Liver (tissue), 8 donors: ENCODE measurements at regions not wholly inside any gene's neighbourhood (a gene's known extent, or its start where the extent isn't known, plus 50 kb on each side); places are given as distances from the start of the nearest gene placed in this dataset.

Experiments used
- DNase-seq: peaks from one replicate; pipeline ENCODE4 v3.0.0-alpha.2; 2017; ENCODE audit warnings: low spot score
- H3K27ac ChIP-seq, 2 donors: one replicate each; pipeline ENCODE4 v1.7.0; 2013; ENCODE audit warnings: inconsistent platforms in 2 of 2, low read length in 2 of 2, control low read depth in 1 of 2, low read depth in 1 of 2, mild to moderate bottlenecking in 1 of 2
- H3K27me3 ChIP-seq, 4 donors: one replicate each; pipeline versions ENCODE4 v1.6.1 to v1.7.0; 2013; ENCODE audit warnings: low read length in 3 of 4, inconsistent platforms in 1 of 4, mild to moderate bottlenecking in 1 of 4, moderate library complexity in 1 of 4; ENCODE audit not compliant: control insufficient read depth in 4 of 4, insufficient read depth in 4 of 4
- H3K36me3 ChIP-seq, 4 donors: one replicate each; pipeline versions ENCODE4 v1.6.1 to v1.7.0; 2013; ENCODE audit warnings: low read length in 3 of 4, mild to moderate bottlenecking in 3 of 4, low read depth in 1 of 4, moderate library complexity in 1 of 4; ENCODE audit not compliant: control insufficient read depth in 4 of 4, insufficient read depth in 3 of 4
- H3K4me1 ChIP-seq, 4 donors: one replicate each; pipeline versions ENCODE4 v1.6.1 to v1.7.0; 2013; ENCODE audit warnings: low read length in 3 of 4, mild to moderate bottlenecking in 3 of 4, moderate library complexity in 1 of 4; ENCODE audit not compliant: control insufficient read depth in 4 of 4, insufficient read depth in 4 of 4
- H3K4me3 ChIP-seq, 3 donors: one replicate each; pipeline versions ENCODE4 v1.6.1 to v1.7.0; 2013; ENCODE audit warnings: low read length in 3 of 3, control low read depth in 1 of 3, low read depth in 1 of 3, mild to moderate bottlenecking in 1 of 3
- H3K9ac ChIP-seq, 2 donors: one replicate each; pipeline ENCODE4 v1.7.0; 2013; ENCODE audit warnings: low read length in 2 of 2, mild to moderate bottlenecking in 2 of 2, moderate library complexity in 2 of 2, control low read depth in 1 of 2, low read depth in 1 of 2
- H3K9me3 ChIP-seq, 4 donors: one replicate each; pipeline versions ENCODE4 v1.6.1 to v1.7.0; 2013; ENCODE audit warnings: low read length in 3 of 4; ENCODE audit not compliant: control insufficient read depth in 4 of 4
- EGR1 ChIP-seq, 2 donors: IDR thresholded peaks; 2 replicates each; pipeline ENCODE4 v1.6.1; 2016 to 2018; ENCODE audit warnings: antibody characterized with exemption in 2 of 2, low read depth in 2 of 2
- FOXA1 ChIP-seq: IDR thresholded peaks from 2 replicates; pipeline ENCODE4 v1.6.1; 2016; ENCODE audit warnings: antibody characterized with exemption
- FOXA2 ChIP-seq: IDR thresholded peaks from 2 replicates; pipeline ENCODE4 v1.6.1; 2016; ENCODE audit warnings: antibody characterized with exemption
- GABPA ChIP-seq, 2 donors: IDR thresholded peaks in 1 of 2; conservative IDR thresholded peaks in 1 of 2; 2 replicates each; pipeline ENCODE4 v1.6.1; 2016; ENCODE audit warnings: antibody characterized with exemption in 2 of 2, mild to moderate bottlenecking in 1 of 2, moderate library complexity in 1 of 2
- HNF4A ChIP-seq, 2 donors: conservative IDR thresholded peaks; 2 replicates each; pipeline ENCODE4 v1.6.1; 2016; ENCODE audit warnings: antibody characterized with exemption in 2 of 2, mild to moderate bottlenecking in 2 of 2
- HNF4G ChIP-seq: IDR thresholded peaks from 2 replicates; pipeline ENCODE4 v1.6.1; 2016; ENCODE audit warnings: antibody characterized with exemption
- JUND ChIP-seq, 2 donors: IDR thresholded peaks; 2 replicates each; pipeline ENCODE4 v1.6.1; 2016; ENCODE audit warnings: antibody characterized with exemption in 2 of 2
- NR2F2 ChIP-seq: IDR thresholded peaks from 2 replicates; pipeline ENCODE4 v1.6.1; 2016; ENCODE audit warnings: antibody characterized with exemption
- RAD21 ChIP-seq, 2 donors: IDR thresholded peaks; 2 replicates each; pipeline ENCODE4 v1.6.1; 2016; ENCODE audit warnings: antibody characterized with exemption in 2 of 2, mild to moderate bottlenecking in 2 of 2
- RXRA ChIP-seq, 2 donors: IDR thresholded peaks; 2 replicates each; pipeline ENCODE4 v1.6.1; 2017 to 2018; ENCODE audit warnings: antibody characterized with exemption in 2 of 2, mild to moderate bottlenecking in 1 of 2
- SP1 ChIP-seq: IDR thresholded peaks from 2 replicates; pipeline ENCODE4 v1.6.1; 2018; ENCODE audit warnings: antibody characterized with exemption, mild to moderate bottlenecking
- TAF1 ChIP-seq: conservative IDR thresholded peaks from 2 replicates; pipeline ENCODE4 v1.6.1; 2016; ENCODE audit warnings: antibody characterized with exemption, mild to moderate bottlenecking
- YY1 ChIP-seq: IDR thresholded peaks from 2 replicates; pipeline ENCODE4 v1.6.1; 2016; ENCODE audit warnings: antibody characterized with exemption, mild to moderate bottlenecking
- WGBS: extraction: QIAGEN DNeasy Blood & Tissue Kit; methylation state at CpG from one replicate; pipeline ENCODE4 v1.1.7; 2013; 5-methylcytosine and 5-hydroxymethylcytosine counted together
- TF ChIP-seq, protein P1 (sequence below): IDR thresholded peaks from 2 replicates; pipeline ENCODE4 v1.6.1; 2016; ENCODE audit warnings: antibody characterized with exemption
- TF ChIP-seq, protein P2 (sequence below): fragments of 150-350 bp; IDR thresholded peaks from 2 replicates; pipeline ENCODE4 v1.5.1; 2017; ENCODE audit warnings: improper control_type of control experiment, low read depth, low read length; ENCODE audit not compliant: missing input control
- TF ChIP-seq, protein P3 (sequence below): IDR thresholded peaks from 2 replicates; pipeline ENCODE4 v1.6.1; 2016; ENCODE audit warnings: antibody characterized with exemption, mild to moderate bottlenecking
- TF ChIP-seq, protein P4 (sequence below): IDR thresholded peaks from 2 replicates; pipeline ENCODE4 v1.6.1; 2016; ENCODE audit warnings: antibody characterized with exemption
- TF ChIP-seq, protein P5 (sequence below): IDR thresholded peaks from 2 replicates; pipeline ENCODE4 v1.6.1; 2016; ENCODE audit warnings: antibody characterized with exemption
- donor health status: healthy.
- donor health status: healthy.
- donor health status: healthy.
- donor health status: healthy.
- donor health status: healthy.

DNA sequence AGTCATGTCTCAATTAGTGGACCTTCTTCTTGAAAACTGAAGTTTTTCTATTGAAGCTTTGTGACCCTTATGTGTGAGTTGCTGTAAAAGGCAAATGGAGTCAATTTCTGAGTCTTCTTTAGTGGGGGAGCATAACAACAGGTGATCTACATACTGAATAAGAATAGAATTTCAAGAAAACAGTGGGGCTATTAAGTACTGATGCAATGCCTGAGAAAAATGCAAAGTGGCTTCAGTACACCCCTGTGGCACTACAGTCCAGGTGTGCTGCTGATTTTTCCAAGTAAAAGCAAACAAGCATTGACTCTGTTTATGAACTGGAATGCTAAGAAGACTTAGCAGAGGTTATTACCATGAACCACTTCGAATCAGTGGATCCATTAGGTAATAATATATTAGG is 328.0 kb upstream of the PABPC4L start:
- Histone ChIP-seq H3K9me3 (no peaks in the 10 kb centered on the region), H3K4me1 (no peaks in the 10 kb centered on the region), H3K9ac (no peak overlapping the region), H3K36me3 (no peaks in the 10 kb centered on the region), H3K4me3 (no peak overlapping the region), H3K27me3 (no peaks in the 10 kb centered on the region), H3K27ac (no peak overlapping the region)
- DNase-seq, result no peak
- no peak for TF ChIP-seq HNF4A (conservative IDR thresholded peaks at IDR 0.05)
- no peak for TF ChIP-seq EGR1 (IDR thresholded peaks at IDR 0.05; ENCODE audit: low read depth in 2 of 2)
- TF ChIP-seq JUND (IDR thresholded peaks at IDR 0.05), result no peak
- TF ChIP-seq RAD21 (IDR thresholded peaks at IDR 0.05), result no peak
- no peak for TF ChIP-seq RXRA (IDR thresholded peaks at IDR 0.05)
- TF ChIP-seq GABPA (IDR thresholded peaks at IDR 0.05 in 1 of 2, conservative IDR thresholded peaks at IDR 0.05 in 1 of 2), result no peak
- no peak for TF ChIP-seq FOXA2
- TF ChIP-seq SP1, result no peak
- TF ChIP-seq, protein P1, sequence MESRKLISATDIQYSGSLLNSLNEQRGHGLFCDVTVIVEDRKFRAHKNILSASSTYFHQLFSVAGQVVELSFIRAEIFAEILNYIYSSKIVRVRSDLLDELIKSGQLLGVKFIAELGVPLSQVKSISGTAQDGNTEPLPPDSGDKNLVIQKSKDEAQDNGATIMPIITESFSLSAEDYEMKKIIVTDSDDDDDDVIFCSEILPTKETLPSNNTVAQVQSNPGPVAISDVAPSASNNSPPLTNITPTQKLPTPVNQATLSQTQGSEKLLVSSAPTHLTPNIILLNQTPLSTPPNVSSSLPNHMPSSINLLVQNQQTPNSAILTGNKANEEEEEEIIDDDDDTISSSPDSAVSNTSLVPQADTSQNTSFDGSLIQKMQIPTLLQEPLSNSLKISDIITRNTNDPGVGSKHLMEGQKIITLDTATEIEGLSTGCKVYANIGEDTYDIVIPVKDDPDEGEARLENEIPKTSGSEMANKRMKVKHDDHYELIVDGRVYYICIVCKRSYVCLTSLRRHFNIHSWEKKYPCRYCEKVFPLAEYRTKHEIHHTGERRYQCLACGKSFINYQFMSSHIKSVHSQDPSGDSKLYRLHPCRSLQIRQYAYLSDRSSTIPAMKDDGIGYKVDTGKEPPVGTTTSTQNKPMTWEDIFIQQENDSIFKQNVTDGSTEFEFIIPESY, result no peak
- TF ChIP-seq NR2F2, result no peak
- TF ChIP-seq YY1, result no peak
- TF ChIP-seq HNF4G, result no peak
- TF ChIP-seq, protein P2, sequence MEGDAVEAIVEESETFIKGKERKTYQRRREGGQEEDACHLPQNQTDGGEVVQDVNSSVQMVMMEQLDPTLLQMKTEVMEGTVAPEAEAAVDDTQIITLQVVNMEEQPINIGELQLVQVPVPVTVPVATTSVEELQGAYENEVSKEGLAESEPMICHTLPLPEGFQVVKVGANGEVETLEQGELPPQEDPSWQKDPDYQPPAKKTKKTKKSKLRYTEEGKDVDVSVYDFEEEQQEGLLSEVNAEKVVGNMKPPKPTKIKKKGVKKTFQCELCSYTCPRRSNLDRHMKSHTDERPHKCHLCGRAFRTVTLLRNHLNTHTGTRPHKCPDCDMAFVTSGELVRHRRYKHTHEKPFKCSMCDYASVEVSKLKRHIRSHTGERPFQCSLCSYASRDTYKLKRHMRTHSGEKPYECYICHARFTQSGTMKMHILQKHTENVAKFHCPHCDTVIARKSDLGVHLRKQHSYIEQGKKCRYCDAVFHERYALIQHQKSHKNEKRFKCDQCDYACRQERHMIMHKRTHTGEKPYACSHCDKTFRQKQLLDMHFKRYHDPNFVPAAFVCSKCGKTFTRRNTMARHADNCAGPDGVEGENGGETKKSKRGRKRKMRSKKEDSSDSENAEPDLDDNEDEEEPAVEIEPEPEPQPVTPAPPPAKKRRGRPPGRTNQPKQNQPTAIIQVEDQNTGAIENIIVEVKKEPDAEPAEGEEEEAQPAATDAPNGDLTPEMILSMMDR, result no peak
- TF ChIP-seq, protein P3, sequence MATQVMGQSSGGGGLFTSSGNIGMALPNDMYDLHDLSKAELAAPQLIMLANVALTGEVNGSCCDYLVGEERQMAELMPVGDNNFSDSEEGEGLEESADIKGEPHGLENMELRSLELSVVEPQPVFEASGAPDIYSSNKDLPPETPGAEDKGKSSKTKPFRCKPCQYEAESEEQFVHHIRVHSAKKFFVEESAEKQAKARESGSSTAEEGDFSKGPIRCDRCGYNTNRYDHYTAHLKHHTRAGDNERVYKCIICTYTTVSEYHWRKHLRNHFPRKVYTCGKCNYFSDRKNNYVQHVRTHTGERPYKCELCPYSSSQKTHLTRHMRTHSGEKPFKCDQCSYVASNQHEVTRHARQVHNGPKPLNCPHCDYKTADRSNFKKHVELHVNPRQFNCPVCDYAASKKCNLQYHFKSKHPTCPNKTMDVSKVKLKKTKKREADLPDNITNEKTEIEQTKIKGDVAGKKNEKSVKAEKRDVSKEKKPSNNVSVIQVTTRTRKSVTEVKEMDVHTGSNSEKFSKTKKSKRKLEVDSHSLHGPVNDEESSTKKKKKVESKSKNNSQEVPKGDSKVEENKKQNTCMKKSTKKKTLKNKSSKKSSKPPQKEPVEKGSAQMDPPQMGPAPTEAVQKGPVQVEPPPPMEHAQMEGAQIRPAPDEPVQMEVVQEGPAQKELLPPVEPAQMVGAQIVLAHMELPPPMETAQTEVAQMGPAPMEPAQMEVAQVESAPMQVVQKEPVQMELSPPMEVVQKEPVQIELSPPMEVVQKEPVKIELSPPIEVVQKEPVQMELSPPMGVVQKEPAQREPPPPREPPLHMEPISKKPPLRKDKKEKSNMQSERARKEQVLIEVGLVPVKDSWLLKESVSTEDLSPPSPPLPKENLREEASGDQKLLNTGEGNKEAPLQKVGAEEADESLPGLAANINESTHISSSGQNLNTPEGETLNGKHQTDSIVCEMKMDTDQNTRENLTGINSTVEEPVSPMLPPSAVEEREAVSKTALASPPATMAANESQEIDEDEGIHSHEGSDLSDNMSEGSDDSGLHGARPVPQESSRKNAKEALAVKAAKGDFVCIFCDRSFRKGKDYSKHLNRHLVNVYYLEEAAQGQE, result no peak
- TF ChIP-seq, protein P4, sequence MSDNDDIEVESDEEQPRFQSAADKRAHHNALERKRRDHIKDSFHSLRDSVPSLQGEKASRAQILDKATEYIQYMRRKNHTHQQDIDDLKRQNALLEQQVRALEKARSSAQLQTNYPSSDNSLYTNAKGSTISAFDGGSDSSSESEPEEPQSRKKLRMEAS, result no peak
- TF ChIP-seq, protein P5, sequence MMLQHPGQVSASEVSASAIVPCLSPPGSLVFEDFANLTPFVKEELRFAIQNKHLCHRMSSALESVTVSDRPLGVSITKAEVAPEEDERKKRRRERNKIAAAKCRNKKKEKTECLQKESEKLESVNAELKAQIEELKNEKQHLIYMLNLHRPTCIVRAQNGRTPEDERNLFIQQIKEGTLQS, result no peak
- TF ChIP-seq TAF1, result no peak
- TF ChIP-seq FOXA1, result no peak
- 55% methylated on average over 1 of the region's 1 CpG for WGBS
